ENCODE measurements at regions not wholly inside any gene's neighbourhood (a gene's known extent, or its start where the extent isn't known, plus 50 kb on each side); places are given as distances from the start of the nearest gene placed in this dataset.

DNA sequence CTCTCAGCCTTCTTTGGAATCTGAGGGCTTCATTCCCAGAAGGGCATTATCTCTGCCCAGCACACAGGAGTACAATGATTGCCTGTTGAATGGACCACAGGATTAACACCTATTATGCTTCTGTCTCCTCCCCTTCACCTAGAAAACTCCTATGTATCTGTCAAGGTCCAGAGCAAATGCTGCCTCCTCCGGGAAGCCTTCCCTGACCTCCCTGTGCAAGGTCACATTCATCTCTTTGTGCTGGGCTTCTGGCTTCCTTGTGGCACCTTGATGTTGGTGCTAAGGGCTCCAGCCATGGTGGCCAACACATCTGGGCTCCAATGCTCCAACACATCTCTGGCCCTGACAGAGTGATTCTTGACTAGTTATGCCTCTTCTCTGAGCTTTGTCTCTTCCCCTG, 49.9 kb upstream of the ATP2B2 start:
- no peak for DNase-seq (ENCODE audit: low read depth)

- DNase-seq (ENCODE audit: low read depth): no peak
Measured at GRCh38 chr3:10556312-10556711, 50.9 kb upstream of the ATP2B2 start.

- no peak for DNase-seq (ENCODE audit: low read depth)
Measured at GRCh38 chr3:10557250-10557649, 51.9 kb upstream of the ATP2B2 start.

DNA sequence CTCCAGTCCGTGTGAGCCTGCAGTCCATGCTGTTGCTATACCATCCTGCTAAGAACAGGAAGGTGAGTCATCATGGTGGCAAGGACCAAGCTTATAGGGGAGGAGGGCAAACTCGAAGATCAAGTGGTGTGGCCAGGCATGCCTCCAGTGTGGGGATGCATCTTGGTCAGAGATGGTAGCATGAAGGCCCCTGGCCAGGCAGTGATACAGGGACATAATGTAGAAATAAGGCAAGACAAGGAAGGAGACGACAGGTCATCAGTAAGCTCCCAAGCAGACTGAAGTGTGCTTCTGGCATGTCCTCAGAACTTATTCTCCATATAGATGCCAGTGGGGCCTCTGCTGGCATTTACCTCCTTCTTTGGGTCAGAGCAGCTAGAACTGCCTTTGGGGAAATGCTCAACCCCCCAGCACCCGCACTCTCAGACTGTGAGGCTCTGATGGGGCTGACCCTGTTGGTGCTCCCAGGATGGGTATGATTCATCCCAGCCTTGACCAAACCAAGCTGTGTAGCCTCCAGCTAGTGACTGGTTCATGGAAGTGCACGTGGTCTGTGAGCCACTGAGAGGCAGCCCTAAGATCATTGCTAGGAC, 52.5 kb upstream of the ATP2B2 start:
- no peak for DNase-seq (ENCODE audit: low read depth)

DNA sequence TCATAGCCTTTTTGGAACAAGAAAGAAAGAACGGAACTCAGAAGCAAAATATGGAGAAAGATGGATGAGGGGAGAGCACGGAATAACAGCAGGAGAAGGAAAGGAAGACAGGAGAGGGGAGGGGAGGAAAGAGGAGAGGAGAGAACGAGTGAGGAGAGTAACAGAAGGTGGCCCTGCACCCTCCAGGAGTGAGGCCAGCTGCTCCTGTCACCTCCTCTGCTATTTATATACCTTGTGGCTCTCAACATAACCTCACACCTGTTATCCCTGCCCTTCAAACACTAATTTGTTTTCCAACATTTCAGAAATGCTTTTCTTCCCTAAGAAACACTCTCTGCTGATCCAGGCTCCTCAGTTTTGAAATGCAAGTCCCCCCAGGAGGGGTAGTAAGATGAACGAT, 53.4 kb upstream of the ATP2B2 start:
- DNase-seq (ENCODE audit: low read depth): no peak

DNA sequence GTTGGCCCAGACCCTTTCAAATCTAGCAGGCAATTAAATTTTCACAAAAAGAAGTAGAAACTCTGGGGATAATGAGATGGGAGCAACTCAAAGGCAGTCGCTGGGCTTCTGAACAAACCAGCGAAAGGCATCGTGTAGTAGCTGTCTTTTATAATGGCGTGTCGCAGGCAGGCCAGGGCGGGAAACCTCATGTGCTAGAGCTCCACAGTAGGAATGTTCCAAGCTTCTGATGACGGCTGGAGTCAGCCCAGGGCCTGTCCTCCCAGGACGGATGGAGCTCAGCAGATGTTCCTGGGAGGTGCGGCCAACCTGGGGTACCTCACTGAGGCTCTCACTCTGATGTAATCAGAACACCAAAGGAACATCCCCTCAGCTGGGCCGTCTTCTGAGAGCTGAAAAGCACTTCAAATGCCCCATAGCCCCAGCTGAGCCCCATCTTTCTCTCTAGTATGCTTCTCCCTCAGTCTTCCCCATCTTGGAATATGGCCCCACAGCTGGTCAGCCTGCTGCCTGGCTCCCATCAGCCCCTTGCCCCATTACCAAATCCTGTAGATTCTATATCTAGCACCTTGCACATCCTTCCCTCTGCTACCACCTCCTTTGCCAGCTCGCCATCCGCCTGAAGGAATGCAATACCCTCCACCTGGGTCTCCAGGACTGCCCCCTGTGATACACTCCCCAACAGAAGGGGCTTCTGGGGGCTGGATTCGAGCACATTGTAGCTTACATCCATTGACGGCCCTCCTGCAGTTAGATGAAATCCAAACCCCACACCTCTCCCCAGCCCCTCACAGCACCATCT, 54.9 kb upstream of the ATP2B2 start:
- DNase-seq (ENCODE audit: low read depth): no peak

GRCh38 chr3:10561162-10561945, 56.0 kb upstream of the ATP2B2 start:
- no peak for DNase-seq (ENCODE audit: low read depth)

- DNase-seq (ENCODE audit: low read depth): no peak
Measured at GRCh38 chr3:10561946-10562560, 56.7 kb upstream of the ATP2B2 start.

DNA sequence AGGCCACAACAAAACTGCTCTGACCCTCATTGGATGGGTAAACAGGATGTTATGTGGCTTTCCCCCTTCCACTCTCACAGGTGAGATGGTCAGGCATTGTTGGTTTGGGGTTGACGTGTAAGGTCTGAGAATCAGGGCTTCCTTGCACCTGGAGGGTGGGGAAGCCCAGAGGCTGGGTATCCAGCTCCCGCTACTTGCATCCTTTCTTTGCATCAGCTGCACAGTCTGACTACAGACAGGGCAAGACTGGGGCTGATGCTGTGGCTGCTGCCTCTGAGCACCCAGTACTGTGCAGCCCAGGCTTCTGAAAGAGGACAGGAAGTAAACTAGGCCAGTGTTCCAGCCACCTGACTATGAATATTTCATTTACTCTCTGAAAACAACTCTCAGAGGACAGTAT, 58.0 kb upstream of the ATP2B2 start:
- no peak for DNase-seq (ENCODE audit: low read depth)

DNA sequence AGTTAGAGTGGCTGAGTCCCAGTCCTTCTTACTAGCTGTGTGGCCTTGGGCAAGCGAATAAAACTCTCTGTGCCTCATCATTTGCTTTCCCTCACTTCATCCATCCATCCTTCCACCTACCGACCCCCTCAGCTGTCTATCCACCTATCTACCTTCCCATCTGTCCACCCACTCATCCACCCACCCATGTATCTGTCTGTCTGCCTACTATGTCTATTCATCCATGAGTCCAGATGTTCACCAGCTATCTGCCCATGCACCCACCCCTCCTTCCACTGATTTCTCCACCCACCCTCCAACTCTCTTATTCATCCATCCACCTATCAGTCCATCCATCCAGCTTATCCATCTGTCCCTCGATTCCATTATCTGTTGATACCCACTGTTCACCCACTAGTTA, 60.4 kb upstream of the ATP2B2 start:
- DNase-seq (ENCODE audit: low read depth): no peak

DNA sequence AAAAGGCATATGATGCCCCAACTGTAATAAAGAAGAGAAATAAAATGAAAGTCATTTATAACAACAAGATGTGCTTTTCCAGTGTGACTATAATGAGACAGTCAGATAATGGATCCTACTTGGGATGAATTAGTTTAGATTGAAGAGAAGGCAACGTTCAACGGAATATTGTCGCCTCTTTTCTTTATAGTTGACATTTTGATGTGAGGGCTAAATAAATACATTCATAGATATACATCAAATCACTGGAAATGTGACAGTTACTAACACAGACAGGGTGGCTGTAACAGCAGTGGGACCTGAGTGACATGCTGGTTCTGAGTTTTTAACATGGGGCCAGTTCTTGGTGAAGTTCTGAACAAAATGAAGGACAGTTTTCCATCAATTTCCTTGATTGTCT, 61.1 kb upstream of the ATP2B2 start:
- no peak for DNase-seq (ENCODE audit: low read depth)

- no peak for DNase-seq (ENCODE audit: low read depth)
Measured at GRCh38 chr3:10568549-10568948, 63.2 kb upstream of the ATP2B2 start.

- no peak for DNase-seq (ENCODE audit: low read depth)
Measured at GRCh38 chr3:10570196-10570946, 65.0 kb upstream of the ATP2B2 start.

- no peak for DNase-seq (ENCODE audit: low read depth)
Measured at GRCh38 chr3:10574101-10574620, 68.8 kb upstream of the ATP2B2 start.

DNA sequence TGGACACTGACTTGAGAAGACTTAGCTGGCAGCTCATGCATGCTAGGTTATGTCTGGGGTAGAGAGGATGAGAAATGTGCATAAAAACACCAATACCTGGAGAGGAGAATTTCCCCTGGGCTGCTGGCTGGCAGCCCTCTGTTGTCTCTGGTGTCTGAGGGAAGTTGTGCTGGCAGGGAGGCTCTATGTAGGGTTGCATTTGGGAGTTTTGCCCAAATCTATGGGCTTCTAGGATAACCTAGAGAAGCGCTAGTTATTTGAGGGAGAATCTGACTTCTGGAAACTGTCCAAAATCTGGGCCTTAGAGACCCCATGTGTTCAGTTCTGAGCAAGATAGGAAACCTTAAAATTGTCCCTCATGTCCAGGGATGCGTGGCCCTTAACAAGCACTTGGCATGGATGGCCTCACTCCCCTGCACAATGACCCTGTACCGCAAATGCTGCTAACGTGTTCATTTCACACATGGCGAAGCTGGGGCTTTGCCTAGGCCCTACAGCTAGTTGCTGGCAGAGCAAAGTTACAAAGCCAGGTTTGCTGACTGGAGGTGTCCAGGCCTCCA, 70.3 kb upstream of the ATP2B2 start:
- DNase-seq (ENCODE audit: low read depth): no peak

- no peak for DNase-seq (ENCODE audit: low read depth)
Measured at GRCh38 chr3:10577486-10577885, 72.1 kb upstream of the ATP2B2 start.

GRCh38 chr3:10580426-10580825, 75.0 kb upstream of the ATP2B2 start:
- DNase-seq (ENCODE audit: low read depth): no peak

GRCh38 chr3:10581251-10581650, 75.9 kb upstream of the ATP2B2 start:
- no peak for DNase-seq (ENCODE audit: low read depth)

DNA sequence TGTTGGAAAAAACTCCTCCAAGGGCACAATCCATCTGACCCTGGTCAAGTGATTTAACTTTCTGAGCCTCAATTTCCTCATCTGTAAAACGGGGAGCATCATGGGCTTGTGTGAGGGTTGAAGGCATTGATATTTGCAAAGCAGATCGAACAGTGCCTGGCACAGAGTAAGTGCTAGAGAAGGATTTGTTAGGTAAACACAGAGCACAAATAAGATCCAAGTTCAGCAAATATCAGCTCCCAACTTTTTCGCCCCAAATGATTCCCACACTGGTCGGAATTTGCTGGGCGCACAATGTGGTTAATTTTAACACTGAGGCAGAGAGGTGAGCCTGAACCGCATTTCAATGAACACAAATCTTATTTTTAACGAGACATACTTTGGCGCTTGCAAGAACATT, 76.3 kb upstream of the ATP2B2 start:
- no peak for DNase-seq (ENCODE audit: low read depth)

DNA sequence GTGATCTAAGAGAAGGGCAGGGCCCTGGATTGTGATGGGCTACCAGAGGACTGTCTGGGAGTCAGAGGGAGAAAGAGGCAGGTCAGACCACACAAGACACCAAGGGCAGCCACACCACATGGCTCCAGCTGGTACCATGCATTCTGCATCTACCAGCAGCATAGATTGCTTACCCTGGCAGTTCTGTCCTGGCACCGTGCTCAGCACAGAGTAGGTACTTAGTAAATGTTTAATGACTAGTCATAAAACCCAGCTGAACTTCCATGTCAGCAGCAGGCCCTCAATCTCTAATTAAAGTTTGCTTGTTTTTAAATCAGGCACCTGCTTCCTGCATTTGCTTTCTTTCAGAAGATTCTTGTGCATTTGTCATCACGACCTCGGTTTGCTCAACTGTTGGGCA, 77.3 kb upstream of the ATP2B2 start:
- DNase-seq (ENCODE audit: low read depth): no peak

Measured in fibroblast of gingiva (primary cell).